Lower leg skin (tissue), 3 donors: ENCODE measurements at regions not wholly inside any gene's neighbourhood (a gene's known extent, or its start where the extent isn't known, plus 50 kb on each side); places are given as distances from the start of the nearest gene placed in this dataset.

ENCODE experiments used
- POLR2A ChIP-seq, 2 donors: fragments of 450-650 bp; IDR thresholded peaks; one replicate each; pipeline ENCODE4 v1.6.1; 2016 to 2017; ENCODE audit warnings: antibody characterized with exemption in 2 of 2, mild to moderate bottlenecking in 1 of 2, moderate library complexity in 1 of 2
- TF ChIP-seq, protein P1 (sequence below), 3 donors: fragments of 450-650 bp; IDR thresholded peaks; one replicate each; pipeline ENCODE4 v1.5.1; 2016; ENCODE audit warnings: antibody characterized with exemption in 3 of 3, mild to moderate bottlenecking in 3 of 3, moderate library complexity in 2 of 3

DNA sequence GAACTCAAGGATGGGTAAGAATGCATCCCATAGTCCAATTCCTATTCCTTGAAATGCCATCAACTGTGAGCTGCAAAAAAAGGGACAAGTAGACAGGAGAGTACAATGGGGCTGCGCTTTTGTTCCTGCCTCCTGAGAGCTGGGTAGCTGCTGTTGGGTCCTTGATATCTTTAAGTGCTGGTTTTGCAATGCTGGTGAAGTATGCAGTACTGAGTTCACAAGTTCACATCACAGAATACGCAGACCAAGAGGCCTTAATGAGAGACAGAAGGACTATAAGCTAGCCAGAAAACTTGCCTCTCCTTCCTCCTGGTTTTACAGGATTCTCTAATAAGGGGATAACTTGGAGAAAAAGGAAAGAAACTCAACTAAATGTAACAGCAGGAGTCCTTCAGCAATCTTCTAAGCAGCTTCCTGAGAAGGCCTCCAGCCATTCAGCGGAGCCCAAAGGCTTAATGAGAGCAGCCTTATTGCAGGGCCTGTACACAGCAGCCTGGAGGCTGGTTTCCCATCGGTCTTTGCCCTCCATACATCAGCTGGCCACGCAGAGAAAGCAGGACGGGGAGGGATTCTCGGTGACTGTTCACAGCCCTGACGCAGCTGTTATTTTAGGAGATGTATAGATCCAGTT lies 293.1 kb downstream of the CDCA7 start:
- TF ChIP-seq, protein P1, sequence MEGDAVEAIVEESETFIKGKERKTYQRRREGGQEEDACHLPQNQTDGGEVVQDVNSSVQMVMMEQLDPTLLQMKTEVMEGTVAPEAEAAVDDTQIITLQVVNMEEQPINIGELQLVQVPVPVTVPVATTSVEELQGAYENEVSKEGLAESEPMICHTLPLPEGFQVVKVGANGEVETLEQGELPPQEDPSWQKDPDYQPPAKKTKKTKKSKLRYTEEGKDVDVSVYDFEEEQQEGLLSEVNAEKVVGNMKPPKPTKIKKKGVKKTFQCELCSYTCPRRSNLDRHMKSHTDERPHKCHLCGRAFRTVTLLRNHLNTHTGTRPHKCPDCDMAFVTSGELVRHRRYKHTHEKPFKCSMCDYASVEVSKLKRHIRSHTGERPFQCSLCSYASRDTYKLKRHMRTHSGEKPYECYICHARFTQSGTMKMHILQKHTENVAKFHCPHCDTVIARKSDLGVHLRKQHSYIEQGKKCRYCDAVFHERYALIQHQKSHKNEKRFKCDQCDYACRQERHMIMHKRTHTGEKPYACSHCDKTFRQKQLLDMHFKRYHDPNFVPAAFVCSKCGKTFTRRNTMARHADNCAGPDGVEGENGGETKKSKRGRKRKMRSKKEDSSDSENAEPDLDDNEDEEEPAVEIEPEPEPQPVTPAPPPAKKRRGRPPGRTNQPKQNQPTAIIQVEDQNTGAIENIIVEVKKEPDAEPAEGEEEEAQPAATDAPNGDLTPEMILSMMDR (IDR thresholded peaks at IDR 0.05): no peak
- TF ChIP-seq POLR2A (IDR thresholded peaks at IDR 0.05): no peak
